CD14-positive monocyte (primary cell): ENCODE measurements at regions not wholly inside any gene's neighbourhood (a gene's known extent, or its start where the extent isn't known, plus 50 kb on each side); places are given as distances from the start of the nearest gene placed in this dataset.

ENCODE experiments used
- DNase-seq, 3 donors: peaks; one replicate each; pipeline ENCODE4 v3.0.0-alpha.2; 2011 to 2022
- H2AFZ ChIP-seq: 2 replicates; pipeline ENCODE4 v1.6.0; 2012; ENCODE audit warnings: mild to moderate bottlenecking, low read depth, low read length, inconsistent platforms; ENCODE audit not compliant: insufficient read depth, poor library complexity, severe bottlenecking
- H3K27ac ChIP-seq, 2 donors: 1 replicate in 1 of 2; 2 replicates in 1 of 2; pipeline ENCODE4 v1.5.1; 2012 to 2013; ENCODE audit warnings: low read length in 2 of 2, control low read depth in 1 of 2, inconsistent platforms in 1 of 2, low read depth in 1 of 2, mild to moderate bottlenecking in 1 of 2
- H3K27me3 ChIP-seq, 2 donors: one replicate each; pipeline versions ENCODE4 v1.6.0 to v1.6.1; 2011 to 2013; ENCODE audit warnings: low read length in 2 of 2; ENCODE audit not compliant: control insufficient read depth in 2 of 2, insufficient read depth in 2 of 2
- H3K36me3 ChIP-seq, 2 donors: replicated peaks in 1 of 2; 1 replicate in 1 of 2; 2 replicates in 1 of 2; pipeline versions ENCODE4 v1.5.1 to v1.6.1; 2012 to 2013; ENCODE audit warnings: low read length in 2 of 2, control low read depth in 1 of 2, inconsistent platforms in 1 of 2, mild to moderate bottlenecking in 1 of 2; ENCODE audit not compliant: insufficient read depth in 2 of 2, control insufficient read depth in 1 of 2
- H3K4me1 ChIP-seq, 2 donors: 1 replicate in 1 of 2; 2 replicates in 1 of 2; pipeline versions ENCODE4 v1.5.1 to v1.6.1; 2012 to 2013; ENCODE audit warnings: low read length in 2 of 2, control low read depth in 1 of 2, inconsistent platforms in 1 of 2, mild to moderate bottlenecking in 1 of 2, moderate library complexity in 1 of 2; ENCODE audit not compliant: insufficient read depth in 2 of 2, control insufficient read depth in 1 of 2
- H3K4me2 ChIP-seq: replicated peaks from 2 replicates; pipeline ENCODE3; 2012; ENCODE audit warnings: low read length, moderate library complexity, mild to moderate bottlenecking; ENCODE audit not compliant: poor library complexity, severe bottlenecking; ENCODE audit errors: extremely low read depth
- H3K4me3 ChIP-seq, 3 experiments: fragments of 200-600 bp in 1 of 3; sonication (generic) in 1 of 3; replicated peaks in 1 of 3; 1 replicate in 2 of 3; 2 replicates in 1 of 3; pipeline ENCODE4 v1.5.1; 2011 to 2013; ENCODE audit warnings: low read length in 3 of 3, mild to moderate bottlenecking in 3 of 3, control low read depth in 2 of 3, low read depth in 2 of 3, inconsistent platforms in 1 of 3, moderate library complexity in 1 of 3
- H3K79me2 ChIP-seq: 2 replicates; pipeline ENCODE4 v1.6.0; 2012; ENCODE audit warnings: mild to moderate bottlenecking, control low read depth, inconsistent platforms, low read length, moderate library complexity; ENCODE audit not compliant: insufficient read depth
- H3K9ac ChIP-seq: 2 replicates; pipeline ENCODE4 v1.6.0; 2017; ENCODE audit warnings: low read length, mild to moderate bottlenecking; ENCODE audit not compliant: insufficient read depth, poor library complexity, severe bottlenecking
- H3K9me3 ChIP-seq, 2 donors: replicated peaks in 1 of 2; 1 replicate in 1 of 2; 2 replicates in 1 of 2; pipeline versions ENCODE4 v1.5.1 to v1.6.1; 2012 to 2013; ENCODE audit warnings: low read length in 2 of 2, control low read depth in 1 of 2; ENCODE audit not compliant: control insufficient read depth in 1 of 2, insufficient read depth in 1 of 2
- H4K20me1 ChIP-seq: 2 replicates; pipeline ENCODE4 v1.6.0; 2012; ENCODE audit warnings: mild to moderate bottlenecking, low read length, control low read depth, moderate library complexity; ENCODE audit not compliant: insufficient read depth
- H3K27ac Mint-ChIP-seq, 7 donors: one replicate each; pipeline ENCODE4 v1.8.0; 2020; ENCODE audit warnings: mild to moderate bottlenecking in 7 of 7, mixed read lengths in 7 of 7, moderate library complexity in 6 of 7, inconsistent platforms in 2 of 7
- H3K27me3 Mint-ChIP-seq, 3 donors: one replicate each; pipeline ENCODE4 v1.8.0; 2021 to 2022; ENCODE audit warnings: low read depth in 3 of 3, mild to moderate bottlenecking in 3 of 3, mixed read lengths in 3 of 3, moderate library complexity in 3 of 3, inconsistent platforms in 1 of 3
- H3K36me3 Mint-ChIP-seq, 2 donors: one replicate each; pipeline ENCODE4 v1.8.0; 2020; ENCODE audit warnings: mixed read lengths in 2 of 2, inconsistent platforms in 1 of 2, mild to moderate bottlenecking in 1 of 2
- H3K4me1 Mint-ChIP-seq: one replicate; pipeline ENCODE4 v1.8.0; 2020; ENCODE audit warnings: mild to moderate bottlenecking, mixed read lengths
- H3K4me3 Mint-ChIP-seq, 2 donors: one replicate each; pipeline ENCODE4 v1.8.0; 2020; ENCODE audit warnings: mild to moderate bottlenecking in 2 of 2, mixed read lengths in 2 of 2, moderate library complexity in 1 of 2
- H3K9me3 Mint-ChIP-seq, 7 donors: one replicate each; pipeline ENCODE4 v1.8.0; 2020 to 2022; ENCODE audit warnings: mixed read lengths in 7 of 7, mild to moderate bottlenecking in 6 of 7, moderate library complexity in 6 of 7, inconsistent platforms in 2 of 7
- WGBS: methylation state at CpG from one replicate; pipeline ENCODE4 v1.1.5; 2013; ENCODE audit warnings: missing lambda C conversion rate; ENCODE audit not compliant: insufficient coverage; 5-methylcytosine and 5-hydroxymethylcytosine counted together
- intact Hi-C, 2 donors: fragments of 100-400 bp; cut with micrococcal nuclease; formaldehyde crosslinking; loops; one replicate each; pipeline versions ENCODE4 v1.15.0 to v1.15.1; 2023
- TF ChIP-seq, protein P1 (sequence below): fragments of 200-600 bp; IDR thresholded peaks from one replicate; pipeline ENCODE4 v1.8.0; 2022; ENCODE audit warnings: antibody characterized with exemption, mild to moderate bottlenecking

DNA sequence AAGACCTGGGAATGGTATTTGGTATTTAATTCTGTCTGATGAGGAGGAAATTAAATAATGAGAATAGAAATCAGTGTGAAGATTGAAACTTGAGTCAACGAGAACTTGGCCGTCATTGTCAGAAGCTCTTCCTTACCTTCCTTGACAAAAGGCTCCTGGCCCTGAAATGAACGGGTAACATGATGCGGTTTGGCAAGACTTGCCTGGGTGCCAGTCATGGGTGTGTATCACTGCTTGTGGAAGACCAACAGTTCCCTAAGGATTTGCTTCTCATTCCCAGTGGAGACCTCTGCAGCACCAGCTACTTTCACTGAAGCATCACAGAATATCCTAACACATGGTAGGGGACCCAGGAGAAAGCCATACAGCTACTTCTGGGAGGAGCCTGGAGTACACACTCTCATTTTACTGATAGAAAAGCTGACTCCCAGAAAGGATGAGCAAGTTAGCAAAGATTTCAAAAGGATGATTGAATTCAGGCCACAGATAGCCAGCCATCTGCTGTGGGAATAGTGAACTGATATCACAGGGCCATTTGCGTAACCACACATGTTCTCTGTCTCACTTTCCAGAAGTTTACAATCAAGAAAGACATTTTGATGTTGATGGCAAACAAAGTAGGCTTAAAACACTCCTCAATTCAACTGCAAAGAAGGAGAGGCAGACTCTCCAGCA lies 258.1 kb upstream of the SALL1 start:
- H3K4me3 Mint-ChIP-seq: no peak overlapping the region
- DNase-seq: no peak

DNA sequence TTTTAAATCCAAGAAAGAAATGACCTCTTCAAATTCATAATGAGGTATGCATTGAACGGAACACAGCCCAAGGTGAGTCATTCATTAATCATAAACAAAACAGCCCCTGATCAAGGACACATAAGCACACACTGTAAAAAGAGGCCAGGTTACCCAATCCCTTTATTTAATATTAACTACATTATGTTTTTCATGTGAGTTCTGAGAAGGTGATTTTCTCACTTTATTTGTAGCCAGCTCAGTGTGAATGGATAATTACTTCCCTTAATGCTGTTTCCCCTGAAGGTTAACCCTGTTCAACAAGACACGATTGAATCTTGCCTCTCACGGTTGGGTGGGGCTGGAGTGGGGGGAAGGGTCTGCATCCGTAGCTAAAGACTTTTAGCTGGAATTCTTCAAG lies 257.3 kb upstream of the SALL1 start:
- Histone ChIP-seq H3K4me1 (no peaks in the 10 kb centered on the region), H2AFZ (no peak overlapping the region), H3K9me3 (no peaks in the 10 kb centered on the region), H3K4me2 (no peak overlapping the region), H3K79me2 (no peaks in the 10 kb centered on the region), H3K9ac (no peak overlapping the region), H4K20me1 (no peaks in the 10 kb centered on the region), H3K36me3 (no peaks in the 10 kb centered on the region), H3K27me3 (no peaks in the 10 kb centered on the region), H3K4me3 (no peak overlapping the region), H3K27ac (no peak overlapping the region)
- no peak for DNase-seq
- no CpG with 5 or more reads among the region's 4 CpGs for WGBS
- Mint-ChIP-seq H3K4me1 (no peaks in the 10 kb centered on the region), H3K27me3 (peaks cover 0 to 2% (median 0%) of the 10 kb centered on the region in 3 donors), H3K9me3 (peaks cover 0 to 3% (median 0%) of the 10 kb centered on the region in 7 donors), H3K27ac (no peak overlapping the region), H3K36me3 (no peaks in the 10 kb centered on the region), H3K4me3 (no peak overlapping the region)
- intact Hi-C loops: no loop called here
- TF ChIP-seq, protein P1, sequence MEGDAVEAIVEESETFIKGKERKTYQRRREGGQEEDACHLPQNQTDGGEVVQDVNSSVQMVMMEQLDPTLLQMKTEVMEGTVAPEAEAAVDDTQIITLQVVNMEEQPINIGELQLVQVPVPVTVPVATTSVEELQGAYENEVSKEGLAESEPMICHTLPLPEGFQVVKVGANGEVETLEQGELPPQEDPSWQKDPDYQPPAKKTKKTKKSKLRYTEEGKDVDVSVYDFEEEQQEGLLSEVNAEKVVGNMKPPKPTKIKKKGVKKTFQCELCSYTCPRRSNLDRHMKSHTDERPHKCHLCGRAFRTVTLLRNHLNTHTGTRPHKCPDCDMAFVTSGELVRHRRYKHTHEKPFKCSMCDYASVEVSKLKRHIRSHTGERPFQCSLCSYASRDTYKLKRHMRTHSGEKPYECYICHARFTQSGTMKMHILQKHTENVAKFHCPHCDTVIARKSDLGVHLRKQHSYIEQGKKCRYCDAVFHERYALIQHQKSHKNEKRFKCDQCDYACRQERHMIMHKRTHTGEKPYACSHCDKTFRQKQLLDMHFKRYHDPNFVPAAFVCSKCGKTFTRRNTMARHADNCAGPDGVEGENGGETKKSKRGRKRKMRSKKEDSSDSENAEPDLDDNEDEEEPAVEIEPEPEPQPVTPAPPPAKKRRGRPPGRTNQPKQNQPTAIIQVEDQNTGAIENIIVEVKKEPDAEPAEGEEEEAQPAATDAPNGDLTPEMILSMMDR: no peak

More for the DNA sequence above, 258.1 kb upstream of the SALL1 start:
- no peak overlapping the region for H2AFZ ChIP-seq
- H3K9me3 ChIP-seq: no peaks in the 10 kb centered on the region
- WGBS: 80% methylated on average over 1 of the region's 5 CpGs
- intact Hi-C loops: no loop called here
- TF ChIP-seq, protein P1: no peak
- no peaks in the 10 kb centered on the region for H3K79me2 ChIP-seq
- no peaks in the 10 kb centered on the region for H3K36me3 ChIP-seq
- Mint-ChIP-seq H3K27ac (no peak overlapping the region), H3K36me3 (no peaks in the 10 kb centered on the region), H3K27me3 (peaks cover 0 to 2% (median 0%) of the 10 kb centered on the region in 3 donors), H3K9me3 (peaks cover 0 to 3% (median 0%) of the 10 kb centered on the region in 7 donors), H3K4me1 (no peaks in the 10 kb centered on the region)
- H3K9ac ChIP-seq: no peak overlapping the region
- no peaks in the 10 kb centered on the region for H3K4me1 ChIP-seq
- no peak overlapping the region for H3K4me2 ChIP-seq
- no peaks in the 10 kb centered on the region for H3K27me3 ChIP-seq
- no peak overlapping the region for H3K27ac ChIP-seq
- H3K4me3 ChIP-seq: no peak overlapping the region
- no peaks in the 10 kb centered on the region for H4K20me1 ChIP-seq
